ENCODE measurements at regions not wholly inside any gene's neighbourhood (a gene's known extent, or its start where the extent isn't known, plus 50 kb on each side); places are given as distances from the start of the nearest gene placed in this dataset.

- Histone ChIP-seq H3K4me3 (no peak overlapping the region), H3K36me3 (ENCODE audit: low read depth) (no peaks in the 10 kb centered on the region), H3K9me3 (no peaks in the 10 kb centered on the region), H3K4me1 (ENCODE audit: low read depth) (no peaks in the 10 kb centered on the region)
- intact Hi-C loops (cut with DNase I, micrococcal nuclease) = no loop called here
- DNase-seq = no peak
- no peak for ATAC-seq
- TF ChIP-seq, protein P1, sequence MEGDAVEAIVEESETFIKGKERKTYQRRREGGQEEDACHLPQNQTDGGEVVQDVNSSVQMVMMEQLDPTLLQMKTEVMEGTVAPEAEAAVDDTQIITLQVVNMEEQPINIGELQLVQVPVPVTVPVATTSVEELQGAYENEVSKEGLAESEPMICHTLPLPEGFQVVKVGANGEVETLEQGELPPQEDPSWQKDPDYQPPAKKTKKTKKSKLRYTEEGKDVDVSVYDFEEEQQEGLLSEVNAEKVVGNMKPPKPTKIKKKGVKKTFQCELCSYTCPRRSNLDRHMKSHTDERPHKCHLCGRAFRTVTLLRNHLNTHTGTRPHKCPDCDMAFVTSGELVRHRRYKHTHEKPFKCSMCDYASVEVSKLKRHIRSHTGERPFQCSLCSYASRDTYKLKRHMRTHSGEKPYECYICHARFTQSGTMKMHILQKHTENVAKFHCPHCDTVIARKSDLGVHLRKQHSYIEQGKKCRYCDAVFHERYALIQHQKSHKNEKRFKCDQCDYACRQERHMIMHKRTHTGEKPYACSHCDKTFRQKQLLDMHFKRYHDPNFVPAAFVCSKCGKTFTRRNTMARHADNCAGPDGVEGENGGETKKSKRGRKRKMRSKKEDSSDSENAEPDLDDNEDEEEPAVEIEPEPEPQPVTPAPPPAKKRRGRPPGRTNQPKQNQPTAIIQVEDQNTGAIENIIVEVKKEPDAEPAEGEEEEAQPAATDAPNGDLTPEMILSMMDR (IDR thresholded peaks at IDR 0.05) = no peak
Observed at GRCh38 chr11:116364348-116364747, 408.4 kb downstream of the BUD13 start.

- no peaks in the 10 kb centered on the region for H3K4me1 ChIP-seq (ENCODE audit: low read depth)
- no peak overlapping the region for H3K4me3 ChIP-seq
- TF ChIP-seq, protein P1 (IDR thresholded peaks at IDR 0.05) = no peak
- ATAC-seq (no peak), DNase-seq (no peak)
- intact Hi-C loops (cut with DNase I, micrococcal nuclease) = no loop called here
- no peaks in the 10 kb centered on the region for H3K9me3 ChIP-seq
- no peaks in the 10 kb centered on the region for H3K36me3 ChIP-seq (ENCODE audit: low read depth)
Observed at GRCh38 chr11:116360221-116360941, 412.4 kb downstream of the BUD13 start.

DNA sequence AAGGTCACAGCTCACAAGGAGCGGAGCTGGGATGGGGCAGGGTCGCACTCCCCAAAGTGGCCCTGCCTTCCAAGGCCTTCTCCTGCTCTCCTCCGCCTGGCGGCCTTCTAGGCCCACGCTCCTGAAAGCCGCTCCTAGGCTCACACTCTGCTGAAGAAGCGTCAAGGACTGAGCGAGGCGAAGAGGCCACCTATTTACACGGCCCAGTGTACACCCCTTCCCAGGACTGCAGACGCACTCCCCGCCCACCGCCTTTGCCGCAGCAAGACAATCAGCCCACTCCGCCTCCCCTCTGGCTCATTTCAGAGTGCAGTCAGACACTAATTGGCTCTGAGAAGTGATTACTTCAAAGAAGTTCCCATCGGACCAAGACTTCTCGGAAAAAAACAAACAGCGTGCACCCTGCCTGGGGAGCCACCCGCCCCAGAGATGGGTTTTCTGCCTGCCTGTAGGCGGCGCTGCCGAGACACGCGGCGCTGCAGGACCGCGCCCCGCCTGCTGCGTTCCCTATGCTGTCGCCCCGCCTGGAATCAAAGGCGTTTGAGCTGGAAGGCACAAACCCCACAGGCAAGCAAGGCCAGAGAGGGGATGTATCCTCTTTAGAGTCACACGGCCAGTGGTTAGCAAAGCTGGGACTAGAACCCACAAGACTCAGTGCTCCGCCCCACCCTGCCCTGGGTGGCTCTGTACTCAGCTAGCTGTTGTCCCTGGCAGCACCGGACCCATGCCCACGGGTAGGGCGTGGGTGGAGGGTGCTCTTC, 414.8 kb downstream of the BUD13 start:
- no peak overlapping the region for H3K4me3 ChIP-seq
- intact Hi-C loops (cut with DNase I, micrococcal nuclease) = loop anchor here in 1 of 2 donors (10.0 kb wide), 1 partner anchor 147 kb away; no protein-coding TSS in a partner anchor
- no peaks in the 10 kb centered on the region for H3K36me3 ChIP-seq (ENCODE audit: low read depth)
- peak in 2 of 3 donors; percentile 14 to 57 for DNase-seq
- no peaks in the 10 kb centered on the region for H3K4me1 ChIP-seq (ENCODE audit: low read depth)
- ATAC-seq = peak; percentile 84
- no peaks in the 10 kb centered on the region for H3K9me3 ChIP-seq
- TF ChIP-seq, protein P1 (IDR thresholded peaks at IDR 0.05) = peak; percentile 45

DNA sequence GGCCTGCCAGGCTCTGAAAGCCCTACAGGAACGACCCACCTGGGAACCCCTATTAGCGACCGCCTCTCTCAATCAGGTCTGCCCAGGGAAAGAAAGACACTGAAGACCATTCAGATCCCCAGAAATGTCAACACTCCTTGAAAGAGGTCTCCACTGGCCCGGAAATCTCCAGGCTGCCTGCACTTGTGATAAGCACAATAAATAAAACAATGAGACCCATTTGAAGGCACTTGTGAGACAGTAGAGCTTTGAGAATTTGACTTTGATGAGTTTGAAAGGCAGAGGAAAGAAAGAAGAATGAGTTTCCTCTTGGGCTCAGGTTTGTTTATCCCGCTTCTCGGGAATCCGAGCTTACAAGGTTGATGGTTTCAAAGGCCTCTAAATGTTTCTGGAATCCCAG, 416.3 kb downstream of the BUD13 start:
- ATAC-seq = no peak
- no peaks in the 10 kb centered on the region for H3K4me1 ChIP-seq (ENCODE audit: low read depth)
- H3K4me3 ChIP-seq = no peak overlapping the region
- no peak for DNase-seq
- H3K36me3 ChIP-seq (ENCODE audit: low read depth) = no peaks in the 10 kb centered on the region
- intact Hi-C loops (cut with DNase I, micrococcal nuclease) = loop anchor here in 1 of 2 donors (10.0 kb wide), 1 partner anchor 148 kb away; no protein-coding TSS in a partner anchor
- TF ChIP-seq, protein P1 (IDR thresholded peaks at IDR 0.05) = no peak
- no peaks in the 10 kb centered on the region for H3K9me3 ChIP-seq

DNA sequence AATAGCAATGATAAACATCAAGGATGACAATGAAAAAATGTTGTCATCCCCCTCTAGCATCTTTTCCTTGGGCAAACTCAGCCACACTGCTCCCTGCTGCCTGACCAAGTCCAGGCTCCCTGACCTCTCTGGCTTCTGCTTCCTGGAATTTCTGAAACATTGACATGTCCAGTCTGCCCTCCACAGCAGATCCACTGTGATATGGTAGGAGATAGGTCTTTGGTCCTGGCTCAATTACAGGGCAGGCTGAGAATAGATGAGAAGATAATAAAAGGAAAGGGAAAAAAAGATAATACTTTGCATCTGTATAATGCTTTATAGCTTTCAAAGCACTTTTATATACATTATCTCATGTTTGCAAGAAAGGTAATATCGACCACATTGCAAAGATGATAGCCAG, 417.7 kb downstream of the BUD13 start:
- DNase-seq (no peak), ATAC-seq (no peak)
- Histone ChIP-seq H3K4me1 (ENCODE audit: low read depth) (no peaks in the 10 kb centered on the region), H3K4me3 (no peak overlapping the region), H3K9me3 (no peaks in the 10 kb centered on the region), H3K36me3 (ENCODE audit: low read depth) (no peaks in the 10 kb centered on the region)
- intact Hi-C loops (cut with DNase I, micrococcal nuclease) = loop anchor here in 1 of 2 donors (10.0 kb wide), 1 partner anchor 150 kb away; no protein-coding TSS in a partner anchor
- TF ChIP-seq, protein P1 (IDR thresholded peaks at IDR 0.05) = no peak
